Tongue (tissue), 1 donor: ENCODE measurements at regions not wholly inside any gene's neighbourhood (a gene's known extent, or its start where the extent isn't known, plus 50 kb on each side); places are given as distances from the start of the nearest gene placed in this dataset.

Experiments used
- DNase-seq: peaks from one replicate; pipeline ENCODE4 v3.0.0-alpha.2; 2015

- no peak for DNase-seq
These were observed 934.9 kb downstream of the BRD1 start for GRCh38 chr22:48892578-48893287.

GRCh38 chr22:48891688-48892577 is 935.7 kb downstream of the BRD1 start:
- DNase-seq = no peak

GRCh38 chr22:48890693-48891554 is 936.7 kb downstream of the BRD1 start:
- no peak for DNase-seq

GRCh38 chr22:48889887-48890692 is 937.6 kb downstream of the BRD1 start:
- no peak for DNase-seq

- DNase-seq = no peak
These were observed 938.4 kb downstream of the BRD1 start for GRCh38 chr22:48889209-48889830.

- DNase-seq = no peak
These were observed 939.0 kb downstream of the BRD1 start for GRCh38 chr22:48888466-48889208.

- DNase-seq = no peak
These were observed 940.0 kb downstream of the BRD1 start for GRCh38 chr22:48887394-48888332.

GRCh38 chr22:48886604-48887393 is 940.9 kb downstream of the BRD1 start:
- DNase-seq = no peak

- DNase-seq = no peak
These were observed 941.8 kb downstream of the BRD1 start for GRCh38 chr22:48885919-48886305.

- no peak for DNase-seq
These were observed 942.3 kb downstream of the BRD1 start for GRCh38 chr22:48885271-48885918.

- DNase-seq = no peak
These were observed 942.9 kb downstream of the BRD1 start for GRCh38 chr22:48884786-48885185.

- no peak for DNase-seq
These were observed 943.3 kb downstream of the BRD1 start for GRCh38 chr22:48884324-48884723.

GRCh38 chr22:48883211-48883960 is 944.3 kb downstream of the BRD1 start:
- DNase-seq = no peak

GRCh38 chr22:48882636-48883200 is 945.0 kb downstream of the BRD1 start:
- no peak for DNase-seq

- no peak for DNase-seq
These were observed 946.2 kb downstream of the BRD1 start for GRCh38 chr22:48881326-48881980.

GRCh38 chr22:48880749-48881148 is 946.9 kb downstream of the BRD1 start:
- no peak for DNase-seq
